NB4 (cell line): ENCODE measurements at regions not wholly inside any gene's neighbourhood (a gene's known extent, or its start where the extent isn't known, plus 50 kb on each side); places are given as distances from the start of the nearest gene placed in this dataset.

Experiments used
- DNase-seq: peaks from one replicate; pipeline ENCODE4 v3.0.0; 2010; ENCODE audit warnings: low read depth
- H3K4me3 ChIP-seq: one replicate; pipeline ENCODE4 v1.5.1; 2011; ENCODE audit warnings: mild to moderate bottlenecking, low read depth, low read length, moderate library complexity
- CTCF ChIP-seq: IDR thresholded peaks from one replicate; pipeline ENCODE4 v1.5.1; 2012; ENCODE audit warnings: low read depth, low read length
- MAX ChIP-seq: IDR thresholded peaks from 2 replicates; pipeline ENCODE4 v1.6.1; 2011; ENCODE audit warnings: low read depth, low read length
- MYC ChIP-seq: IDR thresholded peaks from 2 replicates; pipeline ENCODE4 v1.6.1; 2011; ENCODE audit warnings: low read depth, low read length
- POLR2A ChIP-seq: IDR thresholded peaks from 2 replicates; pipeline ENCODE4 v1.6.1; 2011; ENCODE audit warnings: mild to moderate bottlenecking; ENCODE audit not compliant: insufficient read length; ENCODE audit errors: extremely low read depth

- no peak for TF ChIP-seq POLR2A
- no peak for TF ChIP-seq MYC
- TF ChIP-seq MAX = no peak
- no peak for TF ChIP-seq CTCF
- DNase-seq = no peak
- no peak overlapping the region for H3K4me3 ChIP-seq
Observed at GRCh38 chr11:112381578-112381977, 120.9 kb upstream of the PLET1 start.

- TF ChIP-seq MYC (no peak), CTCF (no peak), POLR2A (no peak), MAX (no peak)
- no peak for DNase-seq
- H3K4me3 ChIP-seq = no peak overlapping the region
Observed at GRCh38 chr11:112382561-112382960, 121.9 kb upstream of the PLET1 start.

- DNase-seq = no peak
- no peak overlapping the region for H3K4me3 ChIP-seq
- TF ChIP-seq MYC = no peak
- no peak for TF ChIP-seq MAX
- no peak for TF ChIP-seq POLR2A
- TF ChIP-seq CTCF = no peak
Observed at GRCh38 chr11:112388496-112388895, 127.8 kb upstream of the PLET1 start.

GRCh38 chr11:112391086-112391485 lies 130.4 kb upstream of the PLET1 start:
- TF ChIP-seq CTCF = no peak
- no peak for DNase-seq
- H3K4me3 ChIP-seq = no peak overlapping the region

- TF ChIP-seq CTCF (no peak), POLR2A (no peak), MYC (no peak), MAX (no peak)
- no peak for DNase-seq
- no peak overlapping the region for H3K4me3 ChIP-seq
Observed at GRCh38 chr11:112392904-112393303, 132.2 kb upstream of the PLET1 start.

- DNase-seq = no peak
- H3K4me3 ChIP-seq = no peak overlapping the region
- TF ChIP-seq MAX = no peak
- no peak for TF ChIP-seq MYC
- TF ChIP-seq POLR2A = no peak
- no peak for TF ChIP-seq CTCF
Observed at GRCh38 chr11:112394304-112394703, 133.6 kb upstream of the PLET1 start.
